H9 (cell line): ENCODE measurements at regions not wholly inside any gene's neighbourhood (a gene's known extent, or its start where the extent isn't known, plus 50 kb on each side); places are given as distances from the start of the nearest gene placed in this dataset.
"Not testable (repeated sequence)": the region's sequence is repeated elsewhere in the genome, so short reads cannot be mapped to it uniquely, and the experiment has no call there.

Source experiments
- DNase-seq: peaks from one replicate; pipeline ENCODE4 v3.0.0-alpha.2; 2017
- H2AFZ ChIP-seq: one replicate; pipeline ENCODE4 v1.6.1; 2013; ENCODE audit warnings: mild to moderate bottlenecking, low read length, control low read depth, moderate library complexity
- H2AK5ac ChIP-seq: 2 replicates; pipeline ENCODE4 v1.6.1; 2013; ENCODE audit warnings: low read length, control low read depth, mixed read lengths; ENCODE audit not compliant: insufficient read length
- H2BK120ac ChIP-seq: one replicate; pipeline ENCODE4 v1.6.1; 2013; ENCODE audit warnings: low read depth, mild to moderate bottlenecking, low read length, control low read depth, inconsistent platforms; ENCODE audit not compliant: poor library complexity, severe bottlenecking
- H2BK12ac ChIP-seq: 2 replicates; pipeline ENCODE4 v1.6.1; 2013; ENCODE audit warnings: low read length, control low read depth, mixed read lengths, low read depth; ENCODE audit not compliant: insufficient read length
- H2BK15ac ChIP-seq: 2 replicates; pipeline ENCODE4 v1.6.1; 2013; ENCODE audit warnings: low read depth, low read length, control low read depth
- H2BK20ac ChIP-seq: one replicate; pipeline ENCODE4 v1.6.1; 2013; ENCODE audit warnings: low read depth, mild to moderate bottlenecking, low read length, control low read depth, inconsistent platforms; ENCODE audit not compliant: poor library complexity, severe bottlenecking
- H2BK5ac ChIP-seq: 2 replicates; pipeline ENCODE4 v1.6.1; 2013; ENCODE audit warnings: low read length, control low read depth, mixed read lengths; ENCODE audit not compliant: insufficient read length
- H3K14ac ChIP-seq: 2 replicates; pipeline ENCODE4 v1.6.1; 2013; ENCODE audit warnings: low read length, control low read depth; ENCODE audit not compliant: insufficient read depth
- H3K18ac ChIP-seq: 2 replicates; pipeline ENCODE4 v1.6.1; 2013; ENCODE audit warnings: low read depth, mild to moderate bottlenecking, mixed read lengths, low read length, control low read depth; ENCODE audit not compliant: insufficient read length
- H3K23ac ChIP-seq: 2 replicates; pipeline ENCODE4 v1.6.1; 2013; ENCODE audit warnings: low read length, control low read depth, mixed read lengths, low read depth; ENCODE audit not compliant: insufficient read length
- H3K23me2 ChIP-seq: 2 replicates; pipeline ENCODE4 v1.6.1; 2013; ENCODE audit warnings: low read depth, mild to moderate bottlenecking, mixed read lengths, low read length, control low read depth; ENCODE audit not compliant: insufficient read length, poor library complexity, severe bottlenecking
- H3K27ac ChIP-seq: 2 replicates; pipeline ENCODE4 v1.5.1; 2013; ENCODE audit warnings: low read length, control low read depth, mixed read lengths, low read depth; ENCODE audit not compliant: insufficient read length
- H3K27me3 ChIP-seq: 2 replicates; pipeline ENCODE4 v1.6.1; 2013; ENCODE audit warnings: low read length, control low read depth, inconsistent platforms; ENCODE audit not compliant: insufficient read depth
- H3K4ac ChIP-seq: 2 replicates; pipeline ENCODE4 v1.6.1; 2013; ENCODE audit warnings: low read depth, mild to moderate bottlenecking, control low read depth, inconsistent platforms, low read length, moderate library complexity
- H3K4me1 ChIP-seq: 2 replicates; pipeline ENCODE4 v1.6.1; 2013; ENCODE audit warnings: low read length, control low read depth, inconsistent platforms; ENCODE audit not compliant: insufficient read depth
- H3K4me2 ChIP-seq: 2 replicates; pipeline ENCODE4 v1.6.1; 2013; ENCODE audit warnings: low read length, control low read depth, mixed read lengths; ENCODE audit not compliant: insufficient read length, insufficient read depth
- H3K56ac ChIP-seq: 2 replicates; pipeline ENCODE4 v1.6.1; 2013; ENCODE audit warnings: low read depth, mild to moderate bottlenecking, mixed read lengths, low read length, control low read depth; ENCODE audit not compliant: insufficient read length
- H3K79me1 ChIP-seq: 2 replicates; pipeline ENCODE4 v1.6.1; 2013; ENCODE audit warnings: low read depth, mild to moderate bottlenecking, moderate library complexity, low read length, control low read depth, inconsistent platforms; ENCODE audit not compliant: insufficient read depth, poor library complexity, severe bottlenecking
- H3K79me2 ChIP-seq: 2 replicates; pipeline ENCODE4 v1.6.1; 2013; ENCODE audit warnings: low read length, control low read depth, inconsistent platforms; ENCODE audit not compliant: insufficient read depth
- H3K9ac ChIP-seq: 2 replicates; pipeline ENCODE4 v1.6.1; 2013; ENCODE audit warnings: low read length, control low read depth, mixed read lengths; ENCODE audit not compliant: insufficient read length; ENCODE audit errors: extremely low read depth
- H3K9me3 ChIP-seq: one replicate; pipeline ENCODE4 v1.6.1; 2013; ENCODE audit warnings: low read depth, low read length, inconsistent platforms; ENCODE audit not compliant: control insufficient read depth
- H3T11ph ChIP-seq: one replicate; pipeline ENCODE4 v1.6.1; 2013; ENCODE audit warnings: mild to moderate bottlenecking, low read length, control low read depth, inconsistent platforms
- H4K20me1 ChIP-seq: one replicate; pipeline ENCODE4 v1.6.1; 2013; ENCODE audit not compliant: control insufficient read depth, insufficient read length, insufficient read depth
- H4K5ac ChIP-seq: 2 replicates; pipeline ENCODE4 v1.6.1; 2013; ENCODE audit warnings: low read depth, mild to moderate bottlenecking, mixed read lengths, low read length, control low read depth; ENCODE audit not compliant: insufficient read length
- H4K8ac ChIP-seq: replicated peaks from 2 replicates; pipeline ENCODE4 v1.6.1; 2013; ENCODE audit warnings: low read length, control low read depth, mixed read lengths, low read depth; ENCODE audit not compliant: insufficient read length
- H4K91ac ChIP-seq: 2 replicates; pipeline ENCODE4 v1.6.1; 2013; ENCODE audit warnings: low read depth, mild to moderate bottlenecking, moderate library complexity, mixed read lengths, low read length, control low read depth; ENCODE audit not compliant: insufficient read length
- H3K27ac Mint-ChIP-seq, 3 experiments: 2 replicates in 2 of 3; 3 replicates in 1 of 3; pipeline ENCODE4 v1.8.0; 2020 to 2021; ENCODE audit warnings: mixed read lengths in 3 of 3, mild to moderate bottlenecking in 1 of 3, moderate library complexity in 1 of 3
- H3K27me3 Mint-ChIP-seq: 2 replicates; pipeline ENCODE4 v1.8.0; 2021; ENCODE audit warnings: low read depth, mild to moderate bottlenecking, moderate library complexity, mixed read lengths
- H3K36me3 Mint-ChIP-seq, 3 experiments: 2 replicates in 2 of 3; 3 replicates in 1 of 3; pipeline ENCODE4 v1.8.0; 2020 to 2021; ENCODE audit warnings: low read depth in 3 of 3, mixed read lengths in 3 of 3; ENCODE audit not compliant: insufficient read depth in 1 of 3
- H3K4me1 Mint-ChIP-seq, 2 experiments: 2 replicates each; pipeline ENCODE4 v1.8.0; 2020; ENCODE audit warnings: mixed read lengths in 2 of 2
- H3K4me3 Mint-ChIP-seq, 2 experiments: 2 replicates in 1 of 2; 3 replicates in 1 of 2; pipeline ENCODE4 v1.8.0; 2020 to 2021; ENCODE audit warnings: mild to moderate bottlenecking in 2 of 2, mixed read lengths in 2 of 2, moderate library complexity in 1 of 2
- H3K9me3 Mint-ChIP-seq, 2 experiments: 2 replicates in 1 of 2; 3 replicates in 1 of 2; pipeline ENCODE4 v1.8.0; 2020; ENCODE audit warnings: mild to moderate bottlenecking in 2 of 2, mixed read lengths in 2 of 2, moderate library complexity in 1 of 2
- whole genome bisulfite sequencing: extraction: QIAGEN DNeasy Blood & Tissue Kit; methylation state at CpG from one replicate; pipeline ENCODE4 v1.1.7; 2013; ENCODE audit warnings: missing lambda C conversion rate, low lambda C conversion rate, mixed read lengths; ENCODE audit not compliant: insufficient read length; ENCODE audit errors: extremely low coverage; 5-methylcytosine and 5-hydroxymethylcytosine counted together
- TF ChIP-seq, protein P1 (sequence below): fragments of 200-600 bp; sonication (generic); conservative IDR thresholded peaks from 3 replicates; pipeline ENCODE4 v1.8.0; 2021; ENCODE audit warnings: antibody characterized with exemption, mild to moderate bottlenecking

- Histone ChIP-seq H2BK5ac (no peak overlapping the region), H3K79me2 (no peaks in the 10 kb centered on the region), H3K27ac (no peak overlapping the region), H3K18ac (no peak overlapping the region), H2BK120ac (no peak overlapping the region), H3K4me1 (no peaks in the 10 kb centered on the region), H3K4me2 (no peak overlapping the region), H3K4ac (no peak overlapping the region), H2AFZ (no peak overlapping the region), H3K79me1 (peaks cover 4% of the 10 kb centered on the region), H3K56ac (no peak overlapping the region), H2BK15ac (no peak overlapping the region), H3K9me3 (no peaks in the 10 kb centered on the region), H3T11ph (no peak overlapping the region), H3K27me3 (no peaks in the 10 kb centered on the region), H4K20me1 (no peaks in the 10 kb centered on the region), H2BK20ac (no peak overlapping the region), H4K5ac (no peak overlapping the region), H3K23ac (no peak overlapping the region), H4K91ac (no peak overlapping the region), H2AK5ac (no peak overlapping the region), H3K9ac (no peak overlapping the region), H3K14ac (no peak overlapping the region), H4K8ac (no peak overlapping the region), H3K23me2 (no peaks in the 10 kb centered on the region), H2BK12ac (no peak overlapping the region)
- no CpG with 5 or more reads among the region's 2 CpGs for WGBS
- Mint-ChIP-seq H3K36me3 (no peaks in the 10 kb centered on the region; a peak in 1 of 7 replicates), H3K4me3 (no peak overlapping the region), H3K27ac (no peak overlapping the region), H3K27me3 (no peaks in the 10 kb centered on the region; the same call in 1 of the 2 replicates), H3K9me3 (peaks cover 0 to 4% of the 10 kb centered on the region in 2 experiments; a peak in 2 of 5 replicates), H3K4me1 (no peaks in the 10 kb centered on the region)
- TF ChIP-seq, protein P1, sequence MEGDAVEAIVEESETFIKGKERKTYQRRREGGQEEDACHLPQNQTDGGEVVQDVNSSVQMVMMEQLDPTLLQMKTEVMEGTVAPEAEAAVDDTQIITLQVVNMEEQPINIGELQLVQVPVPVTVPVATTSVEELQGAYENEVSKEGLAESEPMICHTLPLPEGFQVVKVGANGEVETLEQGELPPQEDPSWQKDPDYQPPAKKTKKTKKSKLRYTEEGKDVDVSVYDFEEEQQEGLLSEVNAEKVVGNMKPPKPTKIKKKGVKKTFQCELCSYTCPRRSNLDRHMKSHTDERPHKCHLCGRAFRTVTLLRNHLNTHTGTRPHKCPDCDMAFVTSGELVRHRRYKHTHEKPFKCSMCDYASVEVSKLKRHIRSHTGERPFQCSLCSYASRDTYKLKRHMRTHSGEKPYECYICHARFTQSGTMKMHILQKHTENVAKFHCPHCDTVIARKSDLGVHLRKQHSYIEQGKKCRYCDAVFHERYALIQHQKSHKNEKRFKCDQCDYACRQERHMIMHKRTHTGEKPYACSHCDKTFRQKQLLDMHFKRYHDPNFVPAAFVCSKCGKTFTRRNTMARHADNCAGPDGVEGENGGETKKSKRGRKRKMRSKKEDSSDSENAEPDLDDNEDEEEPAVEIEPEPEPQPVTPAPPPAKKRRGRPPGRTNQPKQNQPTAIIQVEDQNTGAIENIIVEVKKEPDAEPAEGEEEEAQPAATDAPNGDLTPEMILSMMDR = no peak
- DNase-seq = no peak
Observed at GRCh38 chr7:65295409-65295808, 78.2 kb upstream of the ZNF92 start.

- H3K9me3 Mint-ChIP-seq = not testable (repeated sequence)
- WGBS = no CpG with 5 or more reads among the region's 9 CpGs
- H3K27ac Mint-ChIP-seq = peak overlapping the region in 1 of 3 experiments; percentile 46; a peak in 1 of 7 replicates
Observed at GRCh38 chr7:65290340-65290739, 83.3 kb upstream of the ZNF92 start.

More at GRCh38 chr7:65290340-65290739, 83.3 kb upstream of the ZNF92 start:
- not testable (repeated sequence) for H3K36me3 Mint-ChIP-seq, H3K27ac ChIP-seq, H3K23me2 ChIP-seq, H3K4ac ChIP-seq, H3K9ac ChIP-seq, H3K56ac ChIP-seq, H3K4me2 ChIP-seq, H3K18ac ChIP-seq, H3K4me3 Mint-ChIP-seq, H3K27me3 ChIP-seq, H2BK15ac ChIP-seq, H3K4me1 ChIP-seq, H3K79me2 ChIP-seq, DNase-seq, H3K27me3 Mint-ChIP-seq, H4K8ac ChIP-seq, H2BK5ac ChIP-seq, H2BK120ac ChIP-seq, H3K23ac ChIP-seq, H2AFZ ChIP-seq, H3K79me1 ChIP-seq, H2AK5ac ChIP-seq, H3K9me3 ChIP-seq, H3K14ac ChIP-seq, H4K5ac ChIP-seq, H3T11ph ChIP-seq, H4K20me1 ChIP-seq, H2BK12ac ChIP-seq, H2BK20ac ChIP-seq, H4K91ac ChIP-seq
- peaks cover 0 to 12% of the 10 kb centered on the region in 2 experiments for H3K4me1 Mint-ChIP-seq
